ENCODE measurements at regions not wholly inside any gene's neighbourhood (a gene's known extent, or its start where the extent isn't known, plus 50 kb on each side); places are given as distances from the start of the nearest gene placed in this dataset.

GRCh38 chr14:97539884-97540283 is 742.7 kb downstream of the VRK1 start:
- DNase-seq = no peak

GRCh38 chr14:97543221-97543620 is 746.0 kb downstream of the VRK1 start:
- DNase-seq = no peak

- no peak for DNase-seq
Observed at GRCh38 chr14:97543816-97544215, 746.6 kb downstream of the VRK1 start.

GRCh38 chr14:97544571-97544970 is 747.4 kb downstream of the VRK1 start:
- DNase-seq = no peak

- DNase-seq = no peak
Observed at GRCh38 chr14:97546491-97547230, 749.5 kb downstream of the VRK1 start.

- DNase-seq = no peak
Observed at GRCh38 chr14:97550463-97550862, 753.3 kb downstream of the VRK1 start.

- no peak for DNase-seq
Observed at GRCh38 chr14:97554597-97554996, 757.4 kb downstream of the VRK1 start.

- DNase-seq = no peak
Observed at GRCh38 chr14:97564334-97564733, 767.2 kb downstream of the VRK1 start.

- no peak for DNase-seq
Observed at GRCh38 chr14:97571201-97571600, 774.0 kb downstream of the VRK1 start.

GRCh38 chr14:97571866-97572555 is 774.8 kb downstream of the VRK1 start:
- no peak for DNase-seq

GRCh38 chr14:97572583-97573458 is 775.6 kb downstream of the VRK1 start:
- no peak for DNase-seq

GRCh38 chr14:97575677-97576076 is 778.5 kb downstream of the VRK1 start:
- DNase-seq = no peak

- DNase-seq = no peak
Observed at GRCh38 chr14:97578982-97579548, 781.9 kb downstream of the VRK1 start.

- no peak for DNase-seq
Observed at GRCh38 chr14:97581016-97581415, 783.8 kb downstream of the VRK1 start.

- DNase-seq = no peak
Observed at GRCh38 chr14:97582022-97582421, 784.8 kb downstream of the VRK1 start.

GRCh38 chr14:97584528-97584927 is 787.3 kb downstream of the VRK1 start:
- DNase-seq = no peak

GRCh38 chr14:97592341-97592980 is 795.3 kb downstream of the VRK1 start:
- no peak for DNase-seq

GRCh38 chr14:97594306-97594705 is 797.1 kb downstream of the VRK1 start:
- DNase-seq = no peak

GRCh38 chr14:97602438-97603117 is 805.4 kb downstream of the VRK1 start:
- no peak for DNase-seq

GRCh38 chr14:97603201-97603600 is 806.0 kb downstream of the VRK1 start:
- DNase-seq = no peak

- no peak for DNase-seq
Observed at GRCh38 chr14:97604731-97605130, 807.5 kb downstream of the VRK1 start.

GRCh38 chr14:97618401-97618800 is 821.2 kb downstream of the VRK1 start:
- DNase-seq = no peak
